Neural progenitor cell (in vitro differentiated cells): ENCODE measurements at regions not wholly inside any gene's neighbourhood (a gene's known extent, or its start where the extent isn't known, plus 50 kb on each side); places are given as distances from the start of the nearest gene placed in this dataset.

Experiments
- DNase-seq: peaks from one replicate; pipeline ENCODE4 v3.0.0-alpha.2; 2016; ENCODE audit warnings: low spot score
- H2AFZ ChIP-seq: fragments of 200-600 bp; sonication (generic); replicated peaks from 2 replicates; pipeline ENCODE4 v1.6.1; 2016; ENCODE audit warnings: antibody characterized with exemption
- H3F3A ChIP-seq: fragments of 200-600 bp; sonication (generic); 2 replicates; pipeline ENCODE4 v1.6.1; 2016; ENCODE audit warnings: antibody characterized with exemption, low read depth
- H3K27ac ChIP-seq: fragments of 200-600 bp; sonication (generic); 2 replicates; pipeline ENCODE4 v1.5.1; 2016; ENCODE audit warnings: mild to moderate bottlenecking
- H3K27me3 ChIP-seq: fragments of 200-600 bp; sonication (generic); 2 replicates; pipeline ENCODE4 v1.6.1; 2016; ENCODE audit warnings: mild to moderate bottlenecking, moderate library complexity
- H3K36me3 ChIP-seq: fragments of 200-600 bp; sonication (generic); 2 replicates; pipeline ENCODE4 v1.5.1; 2016
- H3K4me1 ChIP-seq: fragments of 200-600 bp; sonication (generic); 2 replicates; pipeline ENCODE4 v1.6.1; 2016; ENCODE audit warnings: mixed run types
- H3K4me2 ChIP-seq: fragments of 200-600 bp; sonication (generic); 2 replicates; pipeline ENCODE4 v1.6.1; 2016
- H3K4me3 ChIP-seq: fragments of 200-600 bp; sonication (generic); 2 replicates; pipeline ENCODE4 v1.5.1; 2016
- H3K79me2 ChIP-seq: fragments of 200-600 bp; sonication (generic); 2 replicates; pipeline ENCODE4 v1.6.1; 2016; ENCODE audit warnings: low read depth
- H3K9ac ChIP-seq: fragments of 200-600 bp; sonication (generic); 2 replicates; pipeline ENCODE4 v1.6.1; 2016
- H3K9me3 ChIP-seq: fragments of 200-600 bp; sonication (generic); 2 replicates; pipeline ENCODE4 v1.5.1; 2016; ENCODE audit warnings: low read depth
- H4K20me1 ChIP-seq: fragments of 200-600 bp; sonication (generic); 2 replicates; pipeline ENCODE4 v1.6.1; 2016; ENCODE audit warnings: low read depth
- H3K27ac Mint-ChIP-seq: 3 replicates; pipeline ENCODE4 v1.8.0; 2021; ENCODE audit warnings: mixed read lengths
- H3K27me3 Mint-ChIP-seq: 2 replicates; pipeline ENCODE4 v1.8.0; 2022; ENCODE audit warnings: low read depth, mild to moderate bottlenecking, inconsistent platforms, moderate library complexity, mixed read lengths; ENCODE audit not compliant: insufficient read depth
- H3K36me3 Mint-ChIP-seq: 3 replicates; pipeline ENCODE4 v1.8.0; 2021; ENCODE audit warnings: mixed read lengths
- H3K4me1 Mint-ChIP-seq: 3 replicates; pipeline ENCODE4 v1.8.0; 2021; ENCODE audit warnings: mixed read lengths
- H3K4me3 Mint-ChIP-seq: 3 replicates; pipeline ENCODE4 v1.8.0; 2021; ENCODE audit warnings: mild to moderate bottlenecking, moderate library complexity, mixed read lengths
- H3K9me3 Mint-ChIP-seq: 3 replicates; pipeline ENCODE4 v1.8.0; 2020; ENCODE audit warnings: mixed read lengths
- CTCF ChIP-seq: fragments of 200-600 bp; sonication (generic); IDR thresholded peaks from 2 replicates; pipeline ENCODE4 v1.5.1; 2017; ENCODE audit warnings: antibody characterized with exemption, mild to moderate bottlenecking
- EZH2 ChIP-seq: fragments of 200-600 bp; sonication (generic); IDR thresholded peaks from 2 replicates; pipeline ENCODE4 v1.6.1; 2017; ENCODE audit warnings: antibody characterized with exemption, mild to moderate bottlenecking, moderate library complexity
- EZH2phosphoT487 ChIP-seq: fragments of 200-600 bp; sonication (generic); IDR thresholded peaks from 2 replicates; pipeline ENCODE4 v1.6.1; 2017; ENCODE audit warnings: antibody characterized with exemption

- no peak overlapping the region for H3K4me3 ChIP-seq
- no peak overlapping the region for H3K4me2 ChIP-seq
- Mint-ChIP-seq H3K9me3 (peaks cover 23% of the 10 kb centered on the region), H3K36me3 (peaks cover 2% of the 10 kb centered on the region), H3K27me3 (peaks cover 8% of the 10 kb centered on the region), H3K4me1 (peaks cover 24% of the 10 kb centered on the region), H3K4me3 (no peak overlapping the region), H3K27ac (no peak overlapping the region)
- no peak for DNase-seq
- H3K4me1 ChIP-seq, result peaks cover 4% of the 10 kb centered on the region
- H4K20me1 ChIP-seq, result no peaks in the 10 kb centered on the region
- no peaks in the 10 kb centered on the region for H3K36me3 ChIP-seq
- no peak overlapping the region for H2AFZ ChIP-seq
- H3K27me3 ChIP-seq, result no peaks in the 10 kb centered on the region
- H3K9me3 ChIP-seq, result no peaks in the 10 kb centered on the region
- TF ChIP-seq CTCF (no peak), EZH2 (no peak), EZH2phosphoT487 (no peak)
- no peaks in the 10 kb centered on the region for H3F3A ChIP-seq
- no peaks in the 10 kb centered on the region for H3K79me2 ChIP-seq
- H3K9ac ChIP-seq, result no peak overlapping the region
- no peak overlapping the region for H3K27ac ChIP-seq
These were observed 226.5 kb upstream of the RBMS1 start for GRCh38 chr2:160720098-160720497.

- Histone ChIP-seq H4K20me1 (no peaks in the 10 kb centered on the region), H3K4me1 (peaks cover 4% of the 10 kb centered on the region), H3K4me3 (no peak overlapping the region), H3K9me3 (no peaks in the 10 kb centered on the region), H3F3A (no peaks in the 10 kb centered on the region), H3K27me3 (no peaks in the 10 kb centered on the region), H3K27ac (no peak overlapping the region), H2AFZ (no peak overlapping the region), H3K9ac (no peak overlapping the region), H3K4me2 (no peak overlapping the region), H3K79me2 (no peaks in the 10 kb centered on the region), H3K36me3 (no peaks in the 10 kb centered on the region)
- Mint-ChIP-seq H3K27me3 (peaks cover 8% of the 10 kb centered on the region), H3K9me3 (peaks cover 30% of the 10 kb centered on the region), H3K27ac (no peak overlapping the region), H3K36me3 (peaks cover 5% of the 10 kb centered on the region), H3K4me1 (peaks cover 14% of the 10 kb centered on the region), H3K4me3 (no peak overlapping the region)
- DNase-seq, result no peak
- TF ChIP-seq CTCF (no peak), EZH2phosphoT487 (no peak), EZH2 (no peak)
These were observed 227.8 kb upstream of the RBMS1 start for GRCh38 chr2:160721089-160722040.

GRCh38 chr2:160726046-160726445 is 232.4 kb upstream of the RBMS1 start:
- H3K79me2 ChIP-seq, result no peaks in the 10 kb centered on the region
- TF ChIP-seq CTCF (no peak), EZH2 (no peak), EZH2phosphoT487 (no peak)
- peaks cover 16% of the 10 kb centered on the region for H3K4me1 ChIP-seq
- H3K27me3 Mint-ChIP-seq, result peaks cover 8% of the 10 kb centered on the region
- no peak overlapping the region for H3K4me3 Mint-ChIP-seq
- no peak overlapping the region for H3K27ac Mint-ChIP-seq
- peaks cover 6% of the 10 kb centered on the region for H3K4me1 Mint-ChIP-seq
- H3K9ac ChIP-seq, result no peak overlapping the region
- H3K9me3 ChIP-seq, result no peaks in the 10 kb centered on the region
- H3K9me3 Mint-ChIP-seq, result peaks cover 33% of the 10 kb centered on the region
- H3F3A ChIP-seq, result peaks cover 9% of the 10 kb centered on the region
- no peak overlapping the region for H3K27ac ChIP-seq
- no peaks in the 10 kb centered on the region for H4K20me1 ChIP-seq
- no peaks in the 10 kb centered on the region for H3K36me3 ChIP-seq
- peaks cover 5% of the 10 kb centered on the region for H3K36me3 Mint-ChIP-seq
- no peak overlapping the region for H3K4me3 ChIP-seq
- no peak overlapping the region for H2AFZ ChIP-seq
- no peak for DNase-seq
- no peak overlapping the region for H3K4me2 ChIP-seq
- H3K27me3 ChIP-seq, result no peaks in the 10 kb centered on the region
